ENCODE measurements at regions not wholly inside any gene's neighbourhood (a gene's known extent, or its start where the extent isn't known, plus 50 kb on each side); places are given as distances from the start of the nearest gene placed in this dataset.

DNA sequence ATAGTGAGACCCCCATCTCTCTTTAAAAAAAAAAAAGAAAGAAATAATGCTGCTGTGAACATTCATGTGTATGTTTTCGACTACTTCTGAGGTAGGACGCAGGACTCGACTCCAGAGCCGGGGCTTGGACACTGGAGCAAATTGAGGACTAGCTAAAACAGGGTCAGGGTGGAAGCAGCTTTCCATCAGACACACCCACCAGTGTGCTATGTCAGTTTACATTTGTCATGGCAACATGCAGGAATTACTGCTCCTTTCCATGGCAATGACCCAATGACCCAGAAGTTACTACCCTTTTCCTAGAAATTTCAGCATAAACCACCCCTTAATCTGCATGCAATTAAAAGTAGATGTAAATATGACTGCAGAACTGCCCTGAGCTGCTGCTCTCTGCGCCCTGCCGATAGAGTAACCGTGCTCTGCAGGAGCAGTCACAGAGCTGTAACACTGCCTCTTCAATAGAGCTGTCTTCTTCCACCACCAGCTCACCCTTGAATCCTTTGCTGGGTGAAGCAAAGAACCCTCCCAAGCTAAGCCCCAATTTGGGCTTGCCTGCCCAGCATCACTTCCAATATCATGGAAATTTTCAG is 61.6 kb upstream of the ZNF599 start:
- TF ChIP-seq, protein P1, sequence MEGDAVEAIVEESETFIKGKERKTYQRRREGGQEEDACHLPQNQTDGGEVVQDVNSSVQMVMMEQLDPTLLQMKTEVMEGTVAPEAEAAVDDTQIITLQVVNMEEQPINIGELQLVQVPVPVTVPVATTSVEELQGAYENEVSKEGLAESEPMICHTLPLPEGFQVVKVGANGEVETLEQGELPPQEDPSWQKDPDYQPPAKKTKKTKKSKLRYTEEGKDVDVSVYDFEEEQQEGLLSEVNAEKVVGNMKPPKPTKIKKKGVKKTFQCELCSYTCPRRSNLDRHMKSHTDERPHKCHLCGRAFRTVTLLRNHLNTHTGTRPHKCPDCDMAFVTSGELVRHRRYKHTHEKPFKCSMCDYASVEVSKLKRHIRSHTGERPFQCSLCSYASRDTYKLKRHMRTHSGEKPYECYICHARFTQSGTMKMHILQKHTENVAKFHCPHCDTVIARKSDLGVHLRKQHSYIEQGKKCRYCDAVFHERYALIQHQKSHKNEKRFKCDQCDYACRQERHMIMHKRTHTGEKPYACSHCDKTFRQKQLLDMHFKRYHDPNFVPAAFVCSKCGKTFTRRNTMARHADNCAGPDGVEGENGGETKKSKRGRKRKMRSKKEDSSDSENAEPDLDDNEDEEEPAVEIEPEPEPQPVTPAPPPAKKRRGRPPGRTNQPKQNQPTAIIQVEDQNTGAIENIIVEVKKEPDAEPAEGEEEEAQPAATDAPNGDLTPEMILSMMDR (IDR thresholded peaks at IDR 0.05), result no peak
- no peak for TF ChIP-seq POLR2A (IDR thresholded peaks at IDR 0.05)

Data from esophagus squamous epithelium (tissue), 4 donors.